Thyroid gland (tissue), 4 donors: ENCODE measurements at regions not wholly inside any gene's neighbourhood (a gene's known extent, or its start where the extent isn't known, plus 50 kb on each side); places are given as distances from the start of the nearest gene placed in this dataset.

Experiments
- CTCF ChIP-seq, 6 experiments: fragments of 200-600 bp in 3 of 6; fragments of 450-650 bp in 3 of 6; sonication (generic) in 3 of 6; IDR thresholded peaks; one replicate each; pipeline ENCODE4 v1.5.1; 2016 to 2019; ENCODE audit warnings: antibody characterized with exemption in 6 of 6, mild to moderate bottlenecking in 2 of 6, inconsistent platforms in 1 of 6, moderate library complexity in 1 of 6
- POLR2A ChIP-seq, 2 donors: fragments of 450-650 bp; IDR thresholded peaks; one replicate each; pipeline ENCODE4 v1.6.1; 2017; ENCODE audit warnings: antibody characterized with exemption in 2 of 2, mild to moderate bottlenecking in 2 of 2, moderate library complexity in 1 of 2

- TF ChIP-seq CTCF (IDR thresholded peaks at IDR 0.05) (no peak), POLR2A (IDR thresholded peaks at IDR 0.05) (no peak)
These were observed 186.9 kb upstream of the SATB1 start for GRCh38 chr3:18611991-18612390.
